NCI-H82 (cell line): ENCODE measurements at regions not wholly inside any gene's neighbourhood (a gene's known extent, or its start where the extent isn't known, plus 50 kb on each side); places are given as distances from the start of the nearest gene placed in this dataset.
A peak's percentile ranks its signal among the peaks of the same experiment; 100 is the strongest.

Experiments used
- DNase-seq: peaks from one replicate; lab custom pipeline; 2025; lab: John Stamatoyannopoulos, UW

DNA sequence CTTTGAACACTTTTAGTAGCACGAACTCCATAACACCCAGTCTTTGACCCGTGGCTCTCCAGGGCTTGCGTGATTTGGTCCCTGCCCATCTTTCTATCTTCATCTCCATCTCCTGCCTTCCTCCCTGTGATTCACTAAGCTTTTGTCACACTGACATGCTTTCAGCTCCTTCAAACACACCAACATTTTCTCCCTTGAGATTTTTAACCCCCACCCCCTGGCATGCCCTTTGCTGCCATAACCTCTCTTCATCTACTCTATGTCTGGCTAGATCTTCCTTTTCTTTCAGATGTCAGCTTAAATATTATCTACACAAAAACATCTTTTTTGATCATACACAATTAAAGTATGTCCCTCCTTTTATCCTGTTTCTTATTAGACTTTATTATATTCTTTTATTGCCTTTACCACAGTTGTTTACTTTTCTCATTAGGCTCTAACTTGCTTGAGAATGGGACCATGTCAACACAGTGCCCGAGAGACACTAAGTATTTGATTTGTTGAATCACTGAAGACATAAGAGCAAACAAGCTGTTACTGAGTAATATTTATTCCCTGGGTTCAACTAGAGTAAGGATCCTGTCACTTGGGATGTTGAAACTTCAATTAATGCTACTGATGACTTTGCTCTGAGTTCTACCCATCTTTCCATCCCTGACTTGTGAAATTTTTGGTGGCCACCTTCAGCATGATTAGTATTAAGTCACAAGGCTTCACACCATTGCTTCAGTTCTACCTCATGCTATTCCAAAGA is 387.3 kb downstream of the LRIG3 start:
- no peak for DNase-seq

DNA sequence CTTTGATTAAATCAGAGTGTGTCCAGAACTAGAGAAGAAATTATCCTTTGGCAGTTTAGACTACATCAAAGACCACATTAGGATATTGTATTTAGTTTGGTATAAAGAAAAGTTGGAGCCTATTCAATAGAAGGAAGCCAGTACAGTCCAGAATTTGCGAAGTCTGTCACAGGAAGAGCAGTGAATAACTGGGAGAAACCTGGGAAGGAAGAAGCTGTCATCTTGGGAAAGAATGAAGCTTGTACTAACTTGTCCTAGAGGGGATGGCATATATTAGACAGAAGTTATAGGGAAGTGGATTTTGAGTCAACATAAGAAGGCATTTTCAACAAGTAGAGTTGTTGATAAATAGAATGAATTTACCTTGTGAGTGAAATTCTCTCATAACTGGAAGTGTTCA is 386.7 kb downstream of the LRIG3 start:
- no peak for DNase-seq

DNA sequence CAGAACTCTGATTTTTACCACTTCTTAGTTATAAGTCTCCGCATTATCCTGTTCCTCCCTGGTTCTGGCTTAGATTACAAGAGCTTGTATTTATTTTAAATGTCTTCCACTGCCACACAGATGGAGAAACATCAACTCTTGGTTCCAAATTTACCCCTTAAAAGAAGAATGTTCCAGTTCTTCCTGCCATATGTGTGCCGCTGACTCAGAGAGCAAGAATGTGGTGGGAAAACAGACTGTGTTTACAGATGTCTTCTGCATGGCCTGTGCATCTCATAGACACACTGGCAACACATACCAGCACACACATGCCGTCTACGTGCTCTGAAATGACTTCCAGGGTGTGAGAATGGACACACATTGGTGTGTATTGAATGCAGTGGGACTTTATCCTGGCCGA is 383.0 kb downstream of the LRIG3 start:
- DNase-seq: no peak

DNA sequence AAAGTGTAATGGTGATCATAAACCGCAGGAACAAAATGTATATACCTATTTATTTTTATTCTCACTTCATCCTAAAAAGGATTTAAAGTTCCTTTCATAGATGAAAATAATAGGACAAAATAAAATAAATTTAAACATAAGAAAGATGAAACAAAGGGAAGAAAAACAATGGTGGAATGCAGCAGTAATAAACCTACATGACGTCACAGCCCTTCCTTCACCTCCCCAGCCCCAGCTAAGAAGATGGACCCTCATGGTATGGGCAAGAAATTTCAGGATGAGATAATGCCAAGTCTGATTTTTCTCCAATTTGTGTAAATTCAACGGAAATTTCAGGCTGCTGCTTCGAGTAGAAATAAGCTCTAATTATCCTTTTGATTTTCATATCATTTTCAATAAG is 381.0 kb downstream of the LRIG3 start:
- DNase-seq: no peak

GRCh38 chr12:58540480-58541299 is 379.6 kb downstream of the LRIG3 start:
- peak; percentile 89 for DNase-seq

- DNase-seq: no peak
Measured at GRCh38 chr12:58541300-58541690, 379.0 kb downstream of the LRIG3 start.

DNA sequence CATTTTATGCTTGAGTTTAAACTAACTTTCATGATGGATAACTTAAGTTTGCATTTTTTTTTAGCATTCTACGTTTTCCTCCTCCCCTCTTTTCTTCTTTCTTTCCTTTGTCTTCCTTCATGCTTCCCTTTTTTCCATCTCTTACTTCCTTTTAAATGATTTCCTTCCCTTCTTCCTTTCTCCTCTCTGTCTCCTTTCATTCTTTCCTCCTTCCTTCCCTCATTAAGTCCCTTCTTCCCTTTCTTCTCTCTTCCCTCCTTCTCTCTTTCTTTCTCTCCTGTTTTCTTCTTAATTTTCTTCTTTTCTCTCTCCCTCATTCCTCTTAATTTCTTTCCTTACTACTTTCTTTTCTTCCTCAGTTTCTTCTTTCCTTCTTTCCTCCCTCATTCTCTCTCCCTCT is 376.0 kb downstream of the LRIG3 start:
- DNase-seq: no peak

DNA sequence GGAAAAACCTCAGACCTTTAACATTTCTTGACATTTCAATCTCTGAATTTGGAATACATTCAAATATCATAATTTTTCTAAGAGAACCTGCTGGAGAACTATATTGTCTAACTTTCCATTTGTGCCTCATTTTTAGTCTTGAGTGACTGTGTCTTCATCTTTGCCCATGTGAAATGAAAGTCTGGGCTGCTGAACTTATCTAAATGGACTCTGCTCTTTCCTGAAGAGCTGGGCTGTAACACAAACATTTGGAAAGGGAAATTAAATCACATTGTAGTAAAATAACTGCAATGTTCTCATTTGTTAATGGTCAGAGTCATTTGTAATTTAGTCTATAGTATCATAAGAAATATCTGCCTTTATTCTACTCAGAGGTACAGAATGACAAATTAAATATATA is 373.1 kb downstream of the LRIG3 start:
- DNase-seq: no peak

- DNase-seq: no peak
Measured at GRCh38 chr12:58548801-58549200, 371.5 kb downstream of the LRIG3 start.

DNA sequence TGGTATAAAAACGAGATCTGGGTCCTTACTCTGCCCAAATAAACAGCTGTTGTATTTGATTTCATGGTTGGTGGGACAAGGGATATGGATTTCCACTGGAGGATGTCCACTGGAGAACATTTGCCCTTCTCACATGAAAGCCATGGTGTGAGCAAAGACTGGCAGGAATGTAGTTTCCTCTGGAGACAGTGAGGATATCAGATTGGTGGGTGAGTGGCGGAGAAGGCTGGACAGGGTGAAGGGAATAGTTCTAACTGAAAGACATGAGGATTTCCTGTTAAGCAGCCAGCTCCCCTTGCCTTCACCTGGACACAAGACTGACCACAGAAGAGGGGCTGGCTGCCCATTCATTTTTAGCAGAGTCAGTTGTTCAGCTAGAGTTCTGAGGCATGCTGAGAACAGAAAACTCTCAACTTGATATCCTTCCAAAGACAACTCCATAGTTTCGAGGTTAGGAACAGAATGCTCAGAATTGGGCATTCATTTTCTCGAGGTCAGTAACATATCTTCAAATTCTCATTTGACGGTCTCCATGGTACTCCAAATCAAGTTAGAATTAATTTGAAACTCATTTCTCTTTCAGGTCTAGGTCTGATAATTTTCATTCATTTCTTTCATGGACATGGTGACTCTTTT is 365.7 kb downstream of the LRIG3 start:
- DNase-seq: no peak

- DNase-seq: no peak
Measured at GRCh38 chr12:58557171-58557570, 363.1 kb downstream of the LRIG3 start.

DNA sequence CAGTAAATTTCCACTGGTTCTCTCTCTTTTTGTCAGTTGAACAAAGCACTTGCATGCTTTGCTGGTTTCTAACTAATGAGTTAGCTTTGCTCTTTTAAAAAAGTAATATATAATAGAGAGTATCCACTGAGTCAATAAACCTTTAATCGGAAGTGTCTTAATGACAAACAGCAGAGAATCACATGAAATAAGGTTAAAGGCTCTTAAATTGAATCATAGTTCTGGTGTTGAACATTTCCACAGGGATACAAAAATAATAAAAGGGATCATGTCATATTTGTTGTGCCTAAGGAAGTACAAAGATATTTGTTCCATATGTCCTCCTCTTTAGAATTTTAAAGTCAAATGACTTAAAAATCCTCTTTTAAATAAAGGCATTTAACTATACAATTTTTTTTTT is 362.6 kb downstream of the LRIG3 start:
- no peak for DNase-seq

DNA sequence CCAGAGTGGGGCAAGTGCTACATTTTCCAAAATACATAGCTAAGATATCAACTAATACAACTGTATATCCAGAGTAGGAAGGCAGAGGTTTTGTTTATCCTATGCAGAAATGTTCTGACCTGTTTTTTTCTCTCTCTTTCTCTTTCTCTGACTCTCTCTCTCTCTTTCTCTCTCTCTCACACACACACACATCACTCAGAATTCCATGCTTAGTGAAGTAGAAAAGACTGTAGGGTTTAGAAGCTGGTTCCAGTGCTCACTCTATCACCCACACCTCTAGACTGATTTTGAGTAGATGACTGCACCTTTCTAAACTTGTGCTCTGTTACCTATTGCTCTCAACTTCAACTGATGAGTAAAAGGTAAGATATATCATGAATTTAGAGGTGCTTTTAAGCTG is 356.7 kb downstream of the LRIG3 start:
- no peak for DNase-seq

GRCh38 chr12:58564721-58565120 is 355.6 kb downstream of the LRIG3 start:
- no peak for DNase-seq

GRCh38 chr12:58566599-58566998 is 353.7 kb downstream of the LRIG3 start:
- no peak for DNase-seq

GRCh38 chr12:58567189-58567588 is 353.1 kb downstream of the LRIG3 start:
- no peak for DNase-seq

DNA sequence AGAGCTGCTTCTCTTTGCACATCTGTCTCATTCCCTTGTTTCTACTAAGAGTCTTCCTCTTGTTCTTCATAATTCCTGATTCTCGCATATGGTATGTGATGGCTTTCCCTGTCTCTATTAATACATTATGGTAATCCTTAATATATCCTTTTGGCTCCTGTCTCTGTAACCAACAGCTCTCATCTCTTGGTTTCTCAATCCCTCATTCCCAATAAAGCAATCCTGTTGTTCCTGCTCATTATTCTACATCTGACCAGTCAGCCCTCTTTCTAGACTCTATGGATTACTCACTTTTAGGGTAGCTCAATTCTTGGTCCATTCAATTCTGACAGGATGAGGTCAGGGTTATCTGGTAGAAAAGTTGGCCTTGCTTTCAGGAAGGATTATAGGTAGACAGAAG is 349.9 kb downstream of the LRIG3 start:
- DNase-seq: no peak

DNA sequence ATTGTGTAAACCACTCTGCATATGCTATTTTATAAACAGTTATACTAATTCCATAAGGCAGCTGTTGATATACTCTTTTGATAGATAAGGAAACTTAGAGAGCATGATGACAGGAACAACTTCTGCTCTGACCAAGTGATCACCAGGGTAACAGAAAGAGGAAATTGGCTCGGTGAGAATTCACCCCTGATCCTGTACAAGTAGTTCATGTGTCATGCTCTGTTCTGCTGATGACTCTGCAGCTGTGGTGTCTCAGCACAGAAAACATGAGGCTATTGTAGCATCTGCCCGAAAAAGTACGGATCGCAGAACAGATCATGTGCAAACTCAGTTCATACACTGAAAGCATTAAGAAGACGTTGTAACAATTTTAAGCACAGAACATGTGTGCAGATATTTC is 345.0 kb downstream of the LRIG3 start:
- no peak for DNase-seq

DNA sequence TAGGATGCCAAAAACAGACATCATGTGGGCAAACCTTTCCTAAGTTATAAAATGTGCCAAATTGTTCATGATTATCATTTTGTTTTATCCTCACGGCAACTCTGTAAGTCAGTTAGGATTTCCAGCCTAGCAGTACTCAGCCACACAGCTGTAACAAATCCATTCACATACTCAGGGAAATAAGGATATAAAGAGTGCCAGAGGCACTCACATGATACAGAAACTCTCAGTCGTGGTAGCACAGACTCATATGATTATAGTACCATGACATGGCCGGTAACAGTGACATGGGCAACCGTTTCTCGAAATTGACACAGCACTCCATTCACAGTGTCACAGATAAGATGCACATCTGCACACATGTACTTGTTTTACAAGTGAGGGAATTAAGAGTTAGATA is 344.2 kb downstream of the LRIG3 start:
- no peak for DNase-seq

DNA sequence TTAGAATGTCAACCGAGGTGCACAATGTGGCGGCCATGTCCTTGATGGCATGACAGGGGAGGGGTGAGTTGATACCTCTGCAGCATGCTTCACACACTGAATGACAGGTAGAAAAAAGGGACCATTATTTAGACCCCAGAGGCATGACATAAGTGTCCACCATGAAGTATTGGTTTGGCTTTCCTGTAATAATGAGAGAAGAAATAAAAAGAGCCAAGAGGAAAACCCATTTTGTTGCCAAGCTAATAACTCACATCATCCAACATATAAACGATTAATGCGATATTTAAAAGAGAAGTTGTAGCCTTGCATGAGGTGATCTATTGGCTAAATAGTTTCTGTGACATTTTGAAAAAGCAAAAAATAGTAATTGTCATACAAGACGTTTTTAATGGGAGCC is 343.4 kb downstream of the LRIG3 start:
- no peak for DNase-seq

GRCh38 chr12:58580095-58580494 is 340.2 kb downstream of the LRIG3 start:
- DNase-seq: no peak

- peak; percentile 78 for DNase-seq
Measured at GRCh38 chr12:58583529-58583928, 336.8 kb downstream of the LRIG3 start.

- DNase-seq: no peak
Measured at GRCh38 chr12:58583940-58584339, 336.4 kb downstream of the LRIG3 start.
